ENCODE measurements at regions not wholly inside any gene's neighbourhood (a gene's known extent, or its start where the extent isn't known, plus 50 kb on each side); places are given as distances from the start of the nearest gene placed in this dataset.
A peak's percentile ranks its signal among the peaks of the same experiment; 100 is the strongest.

DNA sequence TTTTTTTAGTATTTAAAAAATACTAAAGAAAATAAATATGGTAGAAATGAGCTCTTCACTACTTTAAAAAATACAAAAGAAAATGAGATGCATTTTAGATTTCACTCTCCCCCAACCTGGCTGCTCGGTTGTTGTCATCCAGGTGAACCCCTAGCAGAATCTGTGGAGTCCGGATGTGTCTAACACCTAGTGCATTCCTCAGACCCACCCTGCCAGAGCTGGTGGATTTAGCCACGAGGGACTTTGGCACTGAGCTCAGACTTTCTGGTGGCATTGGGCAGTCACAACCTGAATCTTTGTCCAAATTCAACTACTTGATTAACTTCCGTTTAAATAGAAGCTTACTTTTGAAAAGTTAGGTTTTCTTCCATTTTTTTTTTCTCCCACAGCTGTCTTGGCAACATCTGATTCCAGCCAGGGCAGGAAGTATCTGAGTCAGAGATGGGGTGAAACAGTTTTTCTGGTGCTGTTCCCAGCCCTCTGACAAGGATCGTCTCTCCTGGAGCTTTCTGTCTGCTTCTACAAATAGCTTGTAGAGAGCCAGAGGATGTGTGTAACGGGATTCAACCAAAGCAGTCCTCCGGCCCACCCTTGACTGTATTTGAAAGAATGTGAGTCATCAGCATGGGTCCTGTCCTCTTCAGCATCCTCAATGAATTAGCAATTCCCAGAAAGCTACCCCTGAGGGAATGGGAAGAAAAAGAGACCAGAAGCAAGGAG lies 301.8 kb upstream of the MCTP2 start:
- H2AFZ ChIP-seq (replicated peaks; ENCODE audit: low read length, poor library complexity), result no peak overlapping the region
- no peak overlapping the region for H3K18ac ChIP-seq (ENCODE audit: low read depth, low read length)
- H3K4me3 ChIP-seq (ENCODE audit: insufficient read depth, low read depth, low read length), result no peak overlapping the region
- H3K27me3 ChIP-seq (ENCODE audit: control insufficient read depth, insufficient read depth, low read length), result no peaks in the 10 kb centered on the region
- H2AK5ac ChIP-seq (ENCODE audit: low read depth, low read length), result no peak overlapping the region
- no peak overlapping the region for H3K23ac ChIP-seq (ENCODE audit: low read depth, low read length)
- no peak overlapping the region for H3K27ac ChIP-seq (ENCODE audit: insufficient read depth, low read length)
- dilution Hi-C loops (cut with HindIII; ENCODE audit: low sequenced_read_pairs, unreplicated experiment) (no loop called here), in situ Hi-C loops (cut with MboI; ENCODE audit: low sequenced_read_pairs) (no loop called here), intact Hi-C loops (cut with micrococcal nuclease) (no loop called here)
- H2BK15ac ChIP-seq (ENCODE audit: low read depth, low read length), result no peak overlapping the region
- H3K14ac ChIP-seq (replicated peaks; ENCODE audit: low read depth, low read length), result no peak overlapping the region
- H4K20me1 ChIP-seq (ENCODE audit: insufficient read depth, low read length), result no peaks in the 10 kb centered on the region
- no peak overlapping the region for H2BK20ac ChIP-seq (ENCODE audit: low read depth, low read length)
- ATAC-seq (ENCODE audit: low read depth) (no peak), DNase-seq (peak; percentile 60)
- no peak overlapping the region for H4K5ac ChIP-seq (ENCODE audit: low read depth, low read length)
- 50% methylated on average over 1 of the region's 7 CpGs; no CpG with 5 or more reads in 1 of the 2 experiments for WGBS, 2 experiments (ENCODE audit: extremely low coverage in 2 of 2, insufficient read length in 1 of 2)
- ChIA-PET CTCF (no interaction called here), POLR2A (ENCODE audit: unreplicated experiment) (interaction anchor here (0.7 kb wide), 1 partner anchor 221 kb away, joined by 4 read pairs; no protein-coding TSS in a partner anchor)
- peaks cover 8% of the 10 kb centered on the region for H3K9me3 ChIP-seq (ENCODE audit: control insufficient read depth, insufficient read depth, low read length)
- H4K91ac ChIP-seq (ENCODE audit: insufficient read depth, low read depth, low read length), result no peak overlapping the region
- H4K8ac ChIP-seq (ENCODE audit: low read depth in 2 of 2, low read length in 2 of 2), result no peak overlapping the region
- no peak overlapping the region for H2BK120ac ChIP-seq (ENCODE audit: low read depth, low read length)
- no peak overlapping the region for H2BK5ac ChIP-seq (ENCODE audit: low read depth, low read length, poor library complexity, severe bottlenecking)
- no peaks in the 10 kb centered on the region for H3K79me1 ChIP-seq (ENCODE audit: low read depth in 1 of 2, low read length in 2 of 2)
- no TSS peak for BruUV-seq (replicated peaks)
- no peak overlapping the region for H3K4ac ChIP-seq (ENCODE audit: low read depth, low read length)
- no peaks in the 10 kb centered on the region for H3K4me1 ChIP-seq (ENCODE audit: control insufficient read depth, insufficient read depth, low read length)
- no peak overlapping the region for H3K9ac ChIP-seq (ENCODE audit: low read depth, low read length)
- no peak overlapping the region for H3K56ac ChIP-seq (ENCODE audit: extremely low read depth, insufficient read depth, low read length)
- no peak overlapping the region for H2AK9ac ChIP-seq (replicated peaks; ENCODE audit: low read depth, low read length, poor library complexity)
- H3K36me3 ChIP-seq (ENCODE audit: control insufficient read depth, insufficient read depth, low read length), result no peaks in the 10 kb centered on the region
- H3K4me2 ChIP-seq (ENCODE audit: low read depth, low read length), result no peak overlapping the region
- no peaks in the 10 kb centered on the region for H3K9me1 ChIP-seq (ENCODE audit: insufficient read depth, low read length)
- TF ChIP-seq RFX5 (IDR thresholded peaks at IDR 0.05; ENCODE audit: low read depth, low read length) (no peak), CHD1 (IDR thresholded peaks at IDR 0.05; ENCODE audit: low read depth, low read length) (no peak), MXI1 (IDR thresholded peaks at IDR 0.05; ENCODE audit: borderline replicate concordance, low read depth, low read length) (no peak), MAFK (IDR thresholded peaks at IDR 0.05; ENCODE audit: low read depth, low read length) (no peak), MAZ (IDR thresholded peaks at IDR 0.05; ENCODE audit: borderline replicate concordance, low read depth, low read length) (no peak)
- TF ChIP-seq, protein P1, sequence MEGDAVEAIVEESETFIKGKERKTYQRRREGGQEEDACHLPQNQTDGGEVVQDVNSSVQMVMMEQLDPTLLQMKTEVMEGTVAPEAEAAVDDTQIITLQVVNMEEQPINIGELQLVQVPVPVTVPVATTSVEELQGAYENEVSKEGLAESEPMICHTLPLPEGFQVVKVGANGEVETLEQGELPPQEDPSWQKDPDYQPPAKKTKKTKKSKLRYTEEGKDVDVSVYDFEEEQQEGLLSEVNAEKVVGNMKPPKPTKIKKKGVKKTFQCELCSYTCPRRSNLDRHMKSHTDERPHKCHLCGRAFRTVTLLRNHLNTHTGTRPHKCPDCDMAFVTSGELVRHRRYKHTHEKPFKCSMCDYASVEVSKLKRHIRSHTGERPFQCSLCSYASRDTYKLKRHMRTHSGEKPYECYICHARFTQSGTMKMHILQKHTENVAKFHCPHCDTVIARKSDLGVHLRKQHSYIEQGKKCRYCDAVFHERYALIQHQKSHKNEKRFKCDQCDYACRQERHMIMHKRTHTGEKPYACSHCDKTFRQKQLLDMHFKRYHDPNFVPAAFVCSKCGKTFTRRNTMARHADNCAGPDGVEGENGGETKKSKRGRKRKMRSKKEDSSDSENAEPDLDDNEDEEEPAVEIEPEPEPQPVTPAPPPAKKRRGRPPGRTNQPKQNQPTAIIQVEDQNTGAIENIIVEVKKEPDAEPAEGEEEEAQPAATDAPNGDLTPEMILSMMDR (conservative IDR thresholded peaks at IDR 0.05; ENCODE audit: low read depth, low read length), result no peak
